Chondrocyte (in vitro differentiated cells): ENCODE measurements at regions not wholly inside any gene's neighbourhood (a gene's known extent, or its start where the extent isn't known, plus 50 kb on each side); places are given as distances from the start of the nearest gene placed in this dataset.
"Not testable (repeated sequence)": the region's sequence is repeated elsewhere in the genome, so short reads cannot be mapped to it uniquely, and the experiment has no call there.

ENCODE experiments used
- DNase-seq: peaks from one replicate; pipeline ENCODE4 v3.0.0; 2021; ENCODE audit warnings: mixed read lengths, low spot score
- H3K27ac Mint-ChIP-seq: one replicate; pipeline ENCODE4 v1.8.0; 2021; ENCODE audit warnings: mild to moderate bottlenecking, moderate library complexity, mixed read lengths; ENCODE audit not compliant: unreplicated experiment
- H3K27me3 Mint-ChIP-seq: 2 replicates; pipeline ENCODE4 v1.8.0; 2021; ENCODE audit warnings: low read depth, mixed read lengths
- H3K36me3 Mint-ChIP-seq: 2 replicates; pipeline ENCODE4 v1.8.0; 2021; ENCODE audit warnings: low read depth, mixed read lengths
- H3K4me1 Mint-ChIP-seq: 2 replicates; pipeline ENCODE4 v1.8.0; 2021; ENCODE audit warnings: low read depth, mild to moderate bottlenecking, mixed read lengths
- H3K4me3 Mint-ChIP-seq: one replicate; pipeline ENCODE4 v1.8.0; 2021; ENCODE audit warnings: mild to moderate bottlenecking, moderate library complexity, mixed read lengths; ENCODE audit not compliant: unreplicated experiment
- H3K9me3 Mint-ChIP-seq: 2 replicates; pipeline ENCODE4 v1.8.0; 2021; ENCODE audit warnings: low read depth, mixed read lengths
- CTCF ChIP-seq: fragments of 200-600 bp; sonication (generic); IDR thresholded peaks from 2 replicates; pipeline ENCODE4 v1.5.0; 2021; ENCODE audit warnings: antibody characterized with exemption, mild to moderate bottlenecking, moderate library complexity

DNA sequence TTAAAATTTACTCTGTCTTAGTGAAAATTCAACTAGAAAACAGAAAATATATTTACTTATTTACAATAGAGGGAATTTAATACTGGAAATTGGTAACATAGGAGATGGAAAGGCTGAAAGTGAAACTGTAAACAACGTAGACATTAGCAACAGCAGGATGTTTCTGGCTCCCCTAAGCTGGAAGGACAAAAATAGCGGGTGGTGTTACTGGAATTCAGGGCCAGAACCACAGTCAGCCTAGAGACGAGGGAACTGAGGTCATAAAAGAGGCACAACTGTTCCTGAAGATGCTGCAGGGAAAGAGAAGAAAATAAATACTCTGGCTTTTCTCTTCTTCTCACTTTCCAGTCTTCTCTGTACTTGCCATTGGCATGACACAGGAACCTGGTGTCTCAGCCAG lies 80.4 kb upstream of the NIPBL start:
- Mint-ChIP-seq H3K9me3 (no peaks in the 10 kb centered on the region), H3K27ac (no peak overlapping the region), H3K27me3 (peaks cover 46% of the 10 kb centered on the region), H3K4me3 (no peak overlapping the region), H3K36me3 (no peaks in the 10 kb centered on the region), H3K4me1 (no peaks in the 10 kb centered on the region)
- no peak for TF ChIP-seq CTCF
- no peak for DNase-seq

DNA sequence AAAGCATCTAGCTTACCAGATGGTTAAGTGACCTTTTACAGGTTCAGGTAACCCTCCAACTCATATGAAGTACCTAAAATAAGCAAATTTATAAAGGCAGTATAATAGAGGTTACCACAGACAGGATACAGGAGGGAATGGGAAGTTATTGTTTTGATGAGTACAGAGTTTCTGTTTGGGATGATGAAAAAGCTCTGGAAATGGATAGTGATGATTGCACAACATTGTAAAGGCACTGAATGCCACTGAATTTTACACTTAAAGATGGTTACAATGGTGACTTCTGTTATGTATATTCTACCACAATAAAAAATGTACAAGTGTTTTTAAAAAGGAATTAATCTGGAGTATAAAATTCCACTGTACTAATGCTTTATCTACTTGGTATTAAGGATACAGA lies 75.0 kb upstream of the NIPBL start:
- H3K27me3 Mint-ChIP-seq: peaks cover 57% of the 10 kb centered on the region
- H3K36me3 Mint-ChIP-seq: no peaks in the 10 kb centered on the region
- no peak overlapping the region for H3K4me3 Mint-ChIP-seq

DNA sequence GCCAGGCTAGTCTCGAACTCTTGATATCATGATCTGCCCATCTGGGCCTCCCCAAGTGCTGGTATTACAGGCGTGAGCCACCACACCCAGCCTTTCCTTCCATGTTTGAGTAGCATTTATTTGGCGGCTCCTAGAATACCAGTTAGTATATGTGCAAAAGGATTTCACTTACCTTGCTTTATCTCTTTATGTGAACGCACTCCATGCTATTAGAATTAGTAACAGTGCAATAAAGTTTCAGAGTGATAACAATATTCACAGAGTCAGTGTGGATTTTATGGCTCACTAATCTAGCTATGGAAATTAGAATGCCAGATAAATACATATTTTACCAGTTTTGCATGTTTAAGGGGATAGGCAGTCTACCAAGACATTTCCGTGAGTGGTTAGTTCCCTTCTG lies 74.4 kb upstream of the NIPBL start:
- no peaks in the 10 kb centered on the region for H3K36me3 Mint-ChIP-seq
- TF ChIP-seq CTCF: no peak
- H3K4me1 Mint-ChIP-seq: no peaks in the 10 kb centered on the region
- H3K27ac Mint-ChIP-seq: no peak overlapping the region
- no peak for DNase-seq
- peaks cover 59% of the 10 kb centered on the region for H3K27me3 Mint-ChIP-seq
- no peak overlapping the region for H3K4me3 Mint-ChIP-seq
- no peaks in the 10 kb centered on the region for H3K9me3 Mint-ChIP-seq

More for the DNA sequence above, 75.0 kb upstream of the NIPBL start:
- Mint-ChIP-seq H3K27ac (no peak overlapping the region), H3K4me1 (no peaks in the 10 kb centered on the region), H3K9me3 (no peaks in the 10 kb centered on the region)
- no peak for DNase-seq
- TF ChIP-seq CTCF: no peak

DNA sequence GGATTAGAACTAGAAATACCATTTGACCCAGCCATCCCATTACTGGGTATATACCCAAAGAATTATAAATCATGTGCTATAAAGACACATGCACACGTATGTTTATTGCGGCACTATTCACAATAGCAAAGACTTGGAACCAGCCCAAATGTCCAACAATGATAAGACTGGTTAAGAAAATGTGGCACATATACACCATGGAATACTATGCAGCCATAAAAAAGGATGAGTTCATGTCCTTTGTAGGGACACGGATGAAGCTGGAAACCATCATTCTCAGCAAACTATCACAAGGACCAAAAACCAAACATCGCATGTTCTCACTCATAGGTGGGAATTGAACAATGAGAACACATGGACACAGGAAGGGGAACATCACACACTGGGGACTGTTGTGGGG lies 63.3 kb upstream of the NIPBL start:
- not testable (repeated sequence) for H3K9me3 Mint-ChIP-seq, DNase-seq, H3K36me3 Mint-ChIP-seq, H3K27ac Mint-ChIP-seq, H3K4me1 Mint-ChIP-seq, H3K4me3 Mint-ChIP-seq
- H3K27me3 Mint-ChIP-seq: peaks cover 30% of the 10 kb centered on the region

DNA sequence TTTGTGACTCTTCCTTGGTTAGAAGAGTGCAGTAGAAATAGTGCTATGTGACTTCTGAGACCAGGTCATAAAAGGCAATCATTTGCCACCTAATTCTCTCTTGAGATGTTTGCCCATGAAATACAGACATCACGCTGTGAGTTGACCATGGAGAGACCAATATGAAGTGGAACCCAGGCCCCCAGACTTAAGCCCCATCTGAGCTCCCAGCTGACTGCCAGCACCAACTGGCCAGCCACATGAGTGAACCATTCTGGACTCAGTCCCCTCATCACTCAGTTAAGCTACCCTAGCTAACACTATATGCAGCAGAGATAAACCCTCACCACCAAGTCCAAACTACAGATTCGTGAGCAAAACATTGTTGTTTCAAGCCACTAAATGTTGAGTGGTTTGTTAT lies 60.7 kb upstream of the NIPBL start:
- no peak overlapping the region for H3K4me3 Mint-ChIP-seq
- H3K27me3 Mint-ChIP-seq: peaks cover 30% of the 10 kb centered on the region
- H3K27ac Mint-ChIP-seq: no peak overlapping the region
- DNase-seq: no peak
- no peaks in the 10 kb centered on the region for H3K9me3 Mint-ChIP-seq
- no peak for TF ChIP-seq CTCF
- H3K36me3 Mint-ChIP-seq: no peaks in the 10 kb centered on the region
- H3K4me1 Mint-ChIP-seq: no peaks in the 10 kb centered on the region

DNA sequence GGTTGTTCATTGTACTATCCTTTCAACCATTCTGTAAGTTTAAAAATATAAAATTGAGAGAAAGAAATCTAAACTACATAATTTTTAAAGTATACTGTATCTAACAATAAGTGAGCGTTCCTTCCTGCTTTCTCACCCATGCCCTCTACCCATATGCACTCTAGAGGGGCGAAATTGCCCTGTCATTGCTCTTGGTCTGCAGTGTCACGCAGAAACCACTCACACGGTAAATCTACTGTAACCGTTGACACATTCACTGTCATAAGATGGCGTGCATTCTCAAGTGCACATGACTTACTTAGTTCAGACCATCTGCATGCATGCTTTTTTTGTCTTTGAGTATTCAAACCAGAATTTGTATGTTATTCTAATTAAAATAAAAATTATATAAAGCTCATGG lies 55.7 kb upstream of the NIPBL start:
- no peak for TF ChIP-seq CTCF
- Mint-ChIP-seq H3K27ac (no peak overlapping the region), H3K4me1 (no peaks in the 10 kb centered on the region)

More for the DNA sequence above, 55.7 kb upstream of the NIPBL start:
- H3K27me3 Mint-ChIP-seq: peaks cover 54% of the 10 kb centered on the region
- H3K4me3 Mint-ChIP-seq: no peak overlapping the region
- peaks cover 5% of the 10 kb centered on the region for H3K36me3 Mint-ChIP-seq
- peaks cover 11% of the 10 kb centered on the region for H3K9me3 Mint-ChIP-seq
- DNase-seq: no peak
